SH-SY5Y (cell line): ENCODE measurements at regions not wholly inside any gene's neighbourhood (a gene's known extent, or its start where the extent isn't known, plus 50 kb on each side); places are given as distances from the start of the nearest gene placed in this dataset.

Experiments
- GATA2 ChIP-seq: IDR thresholded peaks from 2 replicates; pipeline ENCODE4 v1.6.1; 2011; ENCODE audit warnings: mild to moderate bottlenecking, low read depth, low read length
- GATA3 ChIP-seq: IDR thresholded peaks from 2 replicates; pipeline ENCODE4 v1.6.1; 2011; ENCODE audit warnings: low read depth, mild to moderate bottlenecking, low read length, moderate library complexity

- no peak for TF ChIP-seq GATA2
- TF ChIP-seq GATA3: no peak
Measured at GRCh38 chr16:35794896-35795295, 2335.5 kb downstream of the TP53TG3F start.
